Mesothelial cell of epicardium (in vitro differentiated cells): ENCODE measurements at regions not wholly inside any gene's neighbourhood (a gene's known extent, or its start where the extent isn't known, plus 50 kb on each side); places are given as distances from the start of the nearest gene placed in this dataset.

Source experiments
- DNase-seq, 2 experiments: peaks; one replicate each; pipeline ENCODE4 v3.0.0; 2021; ENCODE audit warnings: low spot score in 2 of 2; ENCODE audit not compliant: unreplicated experiment in 2 of 2
- H3K27ac Mint-ChIP-seq: 2 replicates; pipeline ENCODE4 v1.8.0; 2021; ENCODE audit warnings: mixed read lengths
- H3K27me3 Mint-ChIP-seq: 2 replicates; pipeline ENCODE4 v1.8.0; 2021; ENCODE audit warnings: low read depth, mixed read lengths
- H3K36me3 Mint-ChIP-seq: 2 replicates; pipeline ENCODE4 v1.8.0; 2021; ENCODE audit warnings: mixed read lengths
- H3K4me1 Mint-ChIP-seq: 2 replicates; pipeline ENCODE4 v1.8.0; 2021; ENCODE audit warnings: mixed read lengths
- H3K4me3 Mint-ChIP-seq: 2 replicates; pipeline ENCODE4 v1.8.0; 2021; ENCODE audit warnings: mild to moderate bottlenecking, moderate library complexity, mixed read lengths
- H3K9me3 Mint-ChIP-seq: 2 replicates; pipeline ENCODE4 v1.8.0; 2021; ENCODE audit warnings: mixed read lengths
- CTCF ChIP-seq: fragments of 200-600 bp; sonication (generic); IDR thresholded peaks from one replicate; pipeline ENCODE4 v1.5.0; 2021; ENCODE audit warnings: antibody characterized with exemption; ENCODE audit not compliant: unreplicated experiment

- TF ChIP-seq CTCF = no peak
- no peak overlapping the region for H3K27ac Mint-ChIP-seq
- peaks cover 2% of the 10 kb centered on the region for H3K27me3 Mint-ChIP-seq
- DNase-seq = no peak
- H3K4me1 Mint-ChIP-seq = no peaks in the 10 kb centered on the region
- no peaks in the 10 kb centered on the region for H3K9me3 Mint-ChIP-seq
- no peak overlapping the region for H3K4me3 Mint-ChIP-seq
- no peaks in the 10 kb centered on the region for H3K36me3 Mint-ChIP-seq
These were observed 118.8 kb upstream of the FRMD1 start for GRCh38 chr6:168197636-168198301.

DNA sequence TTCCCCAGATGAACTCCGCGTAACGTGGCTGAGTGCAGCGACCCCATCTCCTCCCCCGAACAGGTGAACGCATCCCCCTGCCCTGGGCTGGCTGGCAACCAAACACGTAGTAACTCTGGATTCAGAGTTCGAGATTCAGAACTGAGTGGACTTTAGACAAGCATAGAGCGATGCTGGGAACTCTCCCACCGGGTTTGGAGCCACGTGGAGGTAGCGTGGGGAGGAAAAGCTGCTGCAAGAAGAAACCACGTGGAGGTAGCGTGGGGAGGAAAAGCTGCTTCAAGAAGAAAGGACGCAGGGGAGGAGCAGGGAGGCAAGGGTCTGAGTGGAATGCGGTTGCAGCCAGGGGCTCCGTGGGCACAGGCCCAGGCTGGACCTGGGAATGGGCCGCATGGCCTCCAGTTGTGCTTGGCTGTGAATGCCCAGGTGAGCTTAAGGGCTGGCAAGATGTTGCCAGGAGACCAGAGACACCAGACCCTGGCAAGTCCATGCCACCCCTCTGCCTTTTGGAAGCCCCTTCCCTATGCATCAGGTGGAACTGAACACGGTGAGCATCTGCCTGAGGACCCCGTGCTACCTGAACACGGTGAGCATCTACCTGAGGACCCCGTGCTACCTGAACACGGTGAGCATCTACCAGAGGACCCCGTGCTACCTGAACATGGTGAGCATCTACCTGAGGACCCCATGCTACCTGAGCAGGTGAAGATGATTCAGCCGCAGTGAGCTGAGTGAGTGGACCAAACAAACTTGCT lies 118.0 kb upstream of the FRMD1 start:
- H3K27me3 Mint-ChIP-seq = peaks cover 4% of the 10 kb centered on the region
- no peak overlapping the region for H3K4me3 Mint-ChIP-seq
- DNase-seq = no peak
- no peak for TF ChIP-seq CTCF
- H3K4me1 Mint-ChIP-seq = peaks cover 2% of the 10 kb centered on the region
- no peaks in the 10 kb centered on the region for H3K36me3 Mint-ChIP-seq
- H3K27ac Mint-ChIP-seq = no peak overlapping the region
- no peaks in the 10 kb centered on the region for H3K9me3 Mint-ChIP-seq

GRCh38 chr6:168196385-168196860 lies 117.4 kb upstream of the FRMD1 start:
- H3K27ac Mint-ChIP-seq = no peak overlapping the region
- H3K36me3 Mint-ChIP-seq = no peaks in the 10 kb centered on the region
- peaks cover 4% of the 10 kb centered on the region for H3K27me3 Mint-ChIP-seq
- H3K9me3 Mint-ChIP-seq = no peaks in the 10 kb centered on the region
- TF ChIP-seq CTCF = no peak
- no peak overlapping the region for H3K4me3 Mint-ChIP-seq
- DNase-seq = no peak
- peaks cover 2% of the 10 kb centered on the region for H3K4me1 Mint-ChIP-seq

DNA sequence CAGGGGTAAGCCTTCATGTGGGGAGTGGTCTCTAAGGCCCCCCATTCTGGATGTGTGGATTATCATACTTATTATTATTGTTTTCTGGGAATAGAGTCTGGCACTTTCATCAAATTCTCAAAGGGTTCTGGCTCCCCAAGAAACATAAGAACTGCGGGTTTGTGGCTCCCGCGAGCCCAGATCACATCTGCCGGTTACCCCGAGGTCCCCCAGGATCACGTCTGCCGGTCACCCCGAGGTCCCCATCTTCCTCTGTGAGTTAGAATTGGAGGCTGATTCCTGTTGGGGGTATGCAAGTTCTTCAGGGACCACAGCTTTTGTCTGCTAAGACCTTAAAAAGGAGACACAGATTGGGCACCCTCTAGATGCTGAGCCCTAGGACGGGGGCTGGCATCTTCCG lies 116.7 kb upstream of the FRMD1 start:
- Mint-ChIP-seq H3K36me3 (no peaks in the 10 kb centered on the region), H3K4me1 (peaks cover 2% of the 10 kb centered on the region), H3K4me3 (no peak overlapping the region), H3K27ac (no peak overlapping the region), H3K9me3 (no peaks in the 10 kb centered on the region), H3K27me3 (peaks cover 4% of the 10 kb centered on the region)
- no peak for DNase-seq
- TF ChIP-seq CTCF = no peak

GRCh38 chr6:168194732-168195567 lies 115.9 kb upstream of the FRMD1 start:
- H3K4me3 Mint-ChIP-seq = no peak overlapping the region
- peaks cover 2% of the 10 kb centered on the region for H3K4me1 Mint-ChIP-seq
- no peaks in the 10 kb centered on the region for H3K36me3 Mint-ChIP-seq
- H3K27ac Mint-ChIP-seq = no peak overlapping the region
- TF ChIP-seq CTCF = no peak
- H3K9me3 Mint-ChIP-seq = no peaks in the 10 kb centered on the region
- peaks cover 4% of the 10 kb centered on the region for H3K27me3 Mint-ChIP-seq
- no peak for DNase-seq
